GM18507 (cell line): ENCODE measurements at regions not wholly inside any gene's neighbourhood (a gene's known extent, or its start where the extent isn't known, plus 50 kb on each side); places are given as distances from the start of the nearest gene placed in this dataset.
"Not testable (repeated sequence)": the region's sequence is repeated elsewhere in the genome, so short reads cannot be mapped to it uniquely, and the experiment has no call there.

Source experiments
- DNase-seq: peaks from one replicate; pipeline ENCODE4 v3.0.0; 2011; ENCODE audit warnings: low read depth; ENCODE audit not compliant: insufficient read length; ENCODE audit errors: extremely low spot score
- FAIRE-seq: peaks from 2 replicates; lab custom pipeline; 2011; peaks lifted over from hg19 to GRCh38; lab: Jason Lieb, UNC

- no peak for FAIRE-seq
- DNase-seq = no peak
Observed at GRCh38 chr13:80558074-80558473, 217.1 kb upstream of the SPRY2 start.

GRCh38 chr13:80555796-80556678, 215.1 kb upstream of the SPRY2 start:
- DNase-seq = no peak
- FAIRE-seq = no peak

GRCh38 chr13:80552851-80553440, 212.0 kb upstream of the SPRY2 start:
- FAIRE-seq (no peak), DNase-seq (no peak)

GRCh38 chr13:80551650-80552497, 210.9 kb upstream of the SPRY2 start:
- no peak for FAIRE-seq
- no peak for DNase-seq

GRCh38 chr13:80550971-80551441, 210.1 kb upstream of the SPRY2 start:
- FAIRE-seq = no peak
- no peak for DNase-seq

GRCh38 chr13:80548915-80549314, 208.0 kb upstream of the SPRY2 start:
- DNase-seq = no peak
- no peak for FAIRE-seq

GRCh38 chr13:80547885-80548825, 207.2 kb upstream of the SPRY2 start:
- no peak for FAIRE-seq
- DNase-seq = no peak

GRCh38 chr13:80547341-80547740, 206.4 kb upstream of the SPRY2 start:
- FAIRE-seq = no peak
- DNase-seq = no peak

- no peak for FAIRE-seq
- no peak for DNase-seq
Observed at GRCh38 chr13:80533175-80533574, 192.2 kb upstream of the SPRY2 start.

GRCh38 chr13:80530902-80531301, 190.0 kb upstream of the SPRY2 start:
- FAIRE-seq = no peak
- DNase-seq = no peak

GRCh38 chr13:80530191-80530590, 189.3 kb upstream of the SPRY2 start:
- no peak for FAIRE-seq
- no peak for DNase-seq

- DNase-seq (no peak), FAIRE-seq (no peak)
Observed at GRCh38 chr13:80529734-80530133, 188.8 kb upstream of the SPRY2 start.

GRCh38 chr13:80528733-80529132, 187.8 kb upstream of the SPRY2 start:
- DNase-seq (no peak), FAIRE-seq (no peak)

- FAIRE-seq (no peak), DNase-seq (no peak)
Observed at GRCh38 chr13:80527400-80527799, 186.5 kb upstream of the SPRY2 start.

- no peak for DNase-seq
- FAIRE-seq = no peak
Observed at GRCh38 chr13:80524447-80525215, 183.7 kb upstream of the SPRY2 start.

GRCh38 chr13:80523134-80523533, 182.2 kb upstream of the SPRY2 start:
- FAIRE-seq (no peak), DNase-seq (no peak)

GRCh38 chr13:80522463-80522862, 181.5 kb upstream of the SPRY2 start:
- FAIRE-seq, DNase-seq: not testable (repeated sequence)

GRCh38 chr13:80516818-80517348, 176.0 kb upstream of the SPRY2 start:
- FAIRE-seq (no peak), DNase-seq (no peak)
